Stomach (tissue), 4 donors: ENCODE measurements at regions not wholly inside any gene's neighbourhood (a gene's known extent, or its start where the extent isn't known, plus 50 kb on each side); places are given as distances from the start of the nearest gene placed in this dataset.
"Not testable (repeated sequence)": the region's sequence is repeated elsewhere in the genome, so short reads cannot be mapped to it uniquely, and the experiment has no call there.

ENCODE experiments used
- EP300 ChIP-seq: sonication (generic); formaldehyde crosslinking; IDR thresholded peaks from one replicate; pipeline ENCODE4 v1.6.1; 2017; ENCODE audit warnings: antibody characterized with exemption
- POLR2A ChIP-seq, 4 donors: fragments of 450-650 bp; IDR thresholded peaks; one replicate each; pipeline ENCODE4 v1.6.1; 2016; ENCODE audit warnings: antibody characterized with exemption in 4 of 4, control low read depth in 2 of 4, mild to moderate bottlenecking in 1 of 4, moderate library complexity in 1 of 4
- POLR2AphosphoS5 ChIP-seq, 3 donors: sonication (generic); formaldehyde crosslinking; IDR thresholded peaks; one replicate each; pipeline ENCODE4 v1.6.1; 2016; ENCODE audit warnings: antibody characterized with exemption in 3 of 3
- TF ChIP-seq, protein P1 (sequence below), 7 experiments: fragments of 450-650 bp in 4 of 7; fragments of 200-600 bp in 3 of 7; sonication (generic) in 3 of 7; IDR thresholded peaks; one replicate each; pipeline ENCODE4 v1.5.1; 2016 to 2019; ENCODE audit warnings: antibody characterized with exemption in 7 of 7, control low read depth in 2 of 7, mild to moderate bottlenecking in 1 of 7

DNA sequence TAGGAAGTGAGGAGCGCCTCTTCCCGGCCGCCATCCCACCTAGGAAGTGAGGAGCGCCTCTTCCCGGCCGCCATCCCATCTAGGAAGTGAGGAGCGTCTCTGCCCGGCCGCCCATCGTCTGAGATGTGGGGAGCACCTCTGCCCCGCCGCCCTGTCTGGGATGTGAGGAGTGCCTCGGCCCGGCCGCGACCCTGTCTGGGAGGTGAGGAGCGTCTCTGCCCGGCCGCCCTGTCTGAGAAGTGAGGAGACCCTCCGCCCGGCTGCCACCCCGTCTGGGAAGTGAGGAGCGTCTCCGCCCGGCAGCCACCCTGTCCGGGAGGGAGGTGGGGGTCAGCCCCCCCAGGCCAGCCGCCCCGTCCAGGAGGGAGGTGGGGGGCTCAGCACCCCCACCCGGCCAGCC, 814.4 kb downstream of the GATA3 start:
- not testable (repeated sequence) for TF ChIP-seq EP300; POLR2A (IDR thresholded peaks at IDR 0.05); POLR2AphosphoS5 (IDR thresholded peaks at IDR 0.05)
- TF ChIP-seq, protein P1, sequence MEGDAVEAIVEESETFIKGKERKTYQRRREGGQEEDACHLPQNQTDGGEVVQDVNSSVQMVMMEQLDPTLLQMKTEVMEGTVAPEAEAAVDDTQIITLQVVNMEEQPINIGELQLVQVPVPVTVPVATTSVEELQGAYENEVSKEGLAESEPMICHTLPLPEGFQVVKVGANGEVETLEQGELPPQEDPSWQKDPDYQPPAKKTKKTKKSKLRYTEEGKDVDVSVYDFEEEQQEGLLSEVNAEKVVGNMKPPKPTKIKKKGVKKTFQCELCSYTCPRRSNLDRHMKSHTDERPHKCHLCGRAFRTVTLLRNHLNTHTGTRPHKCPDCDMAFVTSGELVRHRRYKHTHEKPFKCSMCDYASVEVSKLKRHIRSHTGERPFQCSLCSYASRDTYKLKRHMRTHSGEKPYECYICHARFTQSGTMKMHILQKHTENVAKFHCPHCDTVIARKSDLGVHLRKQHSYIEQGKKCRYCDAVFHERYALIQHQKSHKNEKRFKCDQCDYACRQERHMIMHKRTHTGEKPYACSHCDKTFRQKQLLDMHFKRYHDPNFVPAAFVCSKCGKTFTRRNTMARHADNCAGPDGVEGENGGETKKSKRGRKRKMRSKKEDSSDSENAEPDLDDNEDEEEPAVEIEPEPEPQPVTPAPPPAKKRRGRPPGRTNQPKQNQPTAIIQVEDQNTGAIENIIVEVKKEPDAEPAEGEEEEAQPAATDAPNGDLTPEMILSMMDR (IDR thresholded peaks at IDR 0.05): not testable (repeated sequence)
